ENCODE measurements at regions not wholly inside any gene's neighbourhood (a gene's known extent, or its start where the extent isn't known, plus 50 kb on each side); places are given as distances from the start of the nearest gene placed in this dataset.
A peak's percentile ranks its signal among the peaks of the same experiment; 100 is the strongest.

DNA sequence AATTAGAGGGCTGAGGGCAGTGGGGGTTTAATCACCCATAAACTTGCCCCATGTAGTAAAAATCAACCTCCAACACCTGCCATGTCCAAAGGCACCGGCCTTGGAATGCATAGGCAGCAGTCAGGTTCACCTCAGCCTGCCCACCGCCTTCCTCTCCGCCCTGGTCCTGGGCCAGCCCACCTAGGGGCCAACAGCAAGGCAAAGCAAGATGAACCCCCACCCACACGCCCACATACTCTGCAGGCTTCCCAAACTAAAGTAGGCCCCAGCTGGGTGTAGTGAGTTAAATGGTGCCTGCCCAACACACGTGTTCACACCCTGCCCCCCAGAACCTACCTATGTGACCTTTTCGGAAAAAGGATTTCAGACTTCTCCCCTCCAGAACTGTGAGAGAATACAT lies 92.9 kb upstream of the RAI14 start:
- TF ChIP-seq, protein P1, sequence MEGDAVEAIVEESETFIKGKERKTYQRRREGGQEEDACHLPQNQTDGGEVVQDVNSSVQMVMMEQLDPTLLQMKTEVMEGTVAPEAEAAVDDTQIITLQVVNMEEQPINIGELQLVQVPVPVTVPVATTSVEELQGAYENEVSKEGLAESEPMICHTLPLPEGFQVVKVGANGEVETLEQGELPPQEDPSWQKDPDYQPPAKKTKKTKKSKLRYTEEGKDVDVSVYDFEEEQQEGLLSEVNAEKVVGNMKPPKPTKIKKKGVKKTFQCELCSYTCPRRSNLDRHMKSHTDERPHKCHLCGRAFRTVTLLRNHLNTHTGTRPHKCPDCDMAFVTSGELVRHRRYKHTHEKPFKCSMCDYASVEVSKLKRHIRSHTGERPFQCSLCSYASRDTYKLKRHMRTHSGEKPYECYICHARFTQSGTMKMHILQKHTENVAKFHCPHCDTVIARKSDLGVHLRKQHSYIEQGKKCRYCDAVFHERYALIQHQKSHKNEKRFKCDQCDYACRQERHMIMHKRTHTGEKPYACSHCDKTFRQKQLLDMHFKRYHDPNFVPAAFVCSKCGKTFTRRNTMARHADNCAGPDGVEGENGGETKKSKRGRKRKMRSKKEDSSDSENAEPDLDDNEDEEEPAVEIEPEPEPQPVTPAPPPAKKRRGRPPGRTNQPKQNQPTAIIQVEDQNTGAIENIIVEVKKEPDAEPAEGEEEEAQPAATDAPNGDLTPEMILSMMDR (IDR thresholded peaks at IDR 0.05), result no peak
- ATAC-seq (ENCODE audit: low FRiP score), result no peak
- no peak for DNase-seq (ENCODE audit: low spot score)

DNA sequence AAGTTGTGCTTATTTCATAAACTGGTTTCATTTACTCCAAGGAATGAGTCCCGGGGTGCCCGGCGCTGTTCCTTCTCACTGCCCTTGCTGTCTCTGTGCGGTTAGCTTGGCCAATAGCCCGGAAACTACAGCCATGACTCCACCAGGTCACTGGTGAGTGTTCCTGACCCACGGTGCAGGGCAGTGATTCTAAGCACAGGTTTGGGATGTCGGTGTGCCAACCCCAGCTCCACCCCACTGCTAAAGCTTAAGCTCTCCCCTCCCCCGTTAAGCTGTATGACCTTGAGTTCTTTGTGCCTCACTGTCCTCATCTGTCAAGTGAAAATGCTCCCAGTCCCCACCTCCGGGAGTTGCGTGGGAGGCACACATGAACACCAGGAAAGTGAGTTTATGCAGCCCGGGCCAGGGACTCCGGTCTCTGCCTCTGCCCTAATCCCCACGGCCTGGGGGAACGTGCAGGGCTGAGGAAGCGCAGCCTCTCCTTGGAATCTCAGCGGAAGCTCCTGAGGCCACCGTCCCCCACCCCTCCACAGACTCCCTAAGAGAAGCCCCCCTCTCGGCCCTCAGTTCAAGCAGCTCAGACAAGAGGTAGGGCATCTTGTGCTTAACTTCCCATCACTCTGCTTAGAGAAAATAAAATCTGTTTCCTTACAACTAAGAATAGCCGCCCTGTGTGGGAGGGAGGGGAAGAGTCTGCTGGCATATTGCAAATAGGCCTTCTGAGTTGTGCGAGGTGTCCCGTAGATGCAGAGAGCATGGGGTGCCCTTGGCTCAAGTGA lies 92.0 kb upstream of the RAI14 start:
- DNase-seq (ENCODE audit: low spot score), result no peak
- ATAC-seq (ENCODE audit: low FRiP score), result peak; percentile 48
- TF ChIP-seq, protein P1 (IDR thresholded peaks at IDR 0.05), result no peak

DNA sequence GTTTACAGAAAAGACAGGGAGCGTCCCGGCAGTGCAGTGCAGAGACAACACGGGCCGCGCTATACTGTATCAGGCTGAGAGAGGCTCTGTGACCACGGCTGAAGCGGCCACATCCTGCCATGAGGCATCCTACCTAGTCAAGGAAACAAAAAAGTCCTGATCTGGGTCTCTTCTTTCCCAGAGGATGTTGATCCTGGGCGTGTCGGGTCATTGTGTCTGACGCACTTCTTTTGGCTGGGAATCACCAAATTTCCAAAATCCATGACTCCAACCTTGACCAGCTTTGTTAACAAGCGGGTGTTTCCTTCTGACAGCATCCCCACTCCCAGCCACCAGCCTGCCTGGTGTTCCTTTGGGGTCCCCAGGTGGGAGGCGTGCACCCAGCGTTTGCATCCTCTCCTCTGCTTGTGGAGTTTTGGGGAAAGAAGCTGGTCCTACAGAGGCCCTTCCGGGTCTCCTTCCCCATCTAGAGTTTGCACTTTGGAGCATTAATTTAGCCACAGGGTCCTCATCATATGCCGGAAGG lies 91.4 kb upstream of the RAI14 start:
- DNase-seq (ENCODE audit: low spot score), result no peak
- TF ChIP-seq, protein P1 (IDR thresholded peaks at IDR 0.05), result no peak

DNA sequence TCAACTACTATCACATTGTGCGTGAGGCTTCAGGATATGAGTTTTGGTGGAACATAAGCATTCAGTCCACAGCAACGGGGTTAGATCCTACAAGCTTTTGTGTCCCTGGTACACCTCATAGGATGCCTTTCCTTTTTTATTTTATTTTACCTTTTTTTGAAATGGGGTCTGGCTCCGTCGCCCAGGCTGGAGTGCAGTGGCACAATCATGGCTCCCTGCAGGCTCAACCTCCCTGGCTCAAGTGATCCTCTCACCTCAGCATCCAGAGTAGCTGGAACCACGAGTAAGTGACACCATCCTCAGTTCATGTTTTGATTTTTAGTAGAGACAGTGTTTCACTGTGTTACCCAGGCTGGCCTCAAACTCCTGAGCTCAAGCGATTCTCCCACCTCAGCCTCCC lies 86.0 kb upstream of the RAI14 start:
- ATAC-seq (ENCODE audit: low FRiP score) (no peak), DNase-seq (ENCODE audit: low spot score) (no peak)
- TF ChIP-seq, protein P1 (IDR thresholded peaks at IDR 0.05), result no peak

More for the DNA sequence above, 91.4 kb upstream of the RAI14 start:
- no peak for ATAC-seq (ENCODE audit: low FRiP score)

DNA sequence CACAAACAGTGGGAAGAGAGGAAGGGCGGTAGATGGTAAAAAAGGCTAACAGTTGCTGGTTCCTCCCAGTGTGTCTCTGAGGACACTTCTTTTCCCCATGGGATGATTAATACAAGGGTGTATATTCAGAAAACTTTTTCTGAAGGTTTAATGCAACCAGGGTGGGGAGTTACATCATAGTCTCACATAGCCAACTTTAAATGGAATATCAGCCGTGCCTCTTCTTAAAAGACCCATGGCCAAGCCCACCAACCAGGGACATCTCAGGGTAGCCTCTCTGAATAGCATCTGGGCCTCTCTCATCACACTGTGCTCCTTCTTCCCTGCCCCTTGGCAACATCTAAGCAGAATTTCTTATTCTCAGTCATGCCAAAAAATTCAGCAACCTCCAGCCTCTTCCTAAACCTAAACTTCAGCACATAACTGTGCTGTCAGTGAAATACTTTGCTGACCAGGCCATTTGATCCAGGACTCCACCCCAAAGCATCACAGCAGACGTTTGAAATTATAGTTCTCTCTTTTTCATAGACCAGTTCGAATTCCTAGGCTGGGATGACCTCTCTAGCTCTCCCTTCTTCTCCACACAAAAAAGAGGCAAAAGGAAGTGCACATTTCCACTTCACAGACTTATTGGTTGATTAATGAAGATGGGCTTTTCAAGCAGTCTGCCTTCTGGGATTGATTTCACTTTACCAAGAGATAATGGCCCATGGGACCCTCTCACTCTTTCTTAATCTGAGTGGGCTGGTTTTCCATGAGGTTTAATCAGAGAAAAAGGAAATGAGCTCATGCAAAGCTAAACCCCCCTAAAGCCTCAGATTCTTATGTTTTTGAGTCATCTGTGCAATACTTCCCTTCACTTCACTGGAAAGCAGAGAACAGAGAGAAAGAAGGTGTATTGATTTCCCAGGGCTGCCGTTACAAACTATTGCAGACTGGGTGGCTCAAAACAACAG lies 85.1 kb upstream of the RAI14 start:
- DNase-seq (ENCODE audit: low spot score) (no peak), ATAC-seq (ENCODE audit: low FRiP score) (peak; percentile 59)
- TF ChIP-seq, protein P1 (IDR thresholded peaks at IDR 0.05), result no peak

DNA sequence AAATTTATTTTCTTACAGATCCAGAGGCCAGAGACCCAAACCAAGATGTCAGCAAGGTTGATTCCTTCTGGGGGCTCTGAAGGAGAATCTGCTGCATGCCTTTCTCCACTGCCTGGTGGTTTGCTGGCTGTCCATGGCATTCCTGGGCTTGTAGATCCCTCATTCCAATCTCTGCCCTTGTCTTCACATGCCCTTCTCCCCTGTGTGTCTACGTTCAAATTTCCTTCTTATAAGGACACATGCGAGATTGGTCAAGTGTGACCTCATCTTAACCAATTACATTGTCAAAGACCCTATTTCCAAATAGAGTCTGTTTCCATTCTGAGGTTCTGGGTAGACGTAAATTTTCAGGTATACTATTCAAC lies 84.5 kb upstream of the RAI14 start:
- TF ChIP-seq, protein P1 (IDR thresholded peaks at IDR 0.05), result no peak
- no peak for DNase-seq (ENCODE audit: low spot score)
- no peak for ATAC-seq (ENCODE audit: low FRiP score)
